GM12872 (cell line): ENCODE measurements at regions not wholly inside any gene's neighbourhood (a gene's known extent, or its start where the extent isn't known, plus 50 kb on each side); places are given as distances from the start of the nearest gene placed in this dataset.

ENCODE experiments used
- CTCF ChIP-seq: IDR thresholded peaks from 3 replicates; pipeline ENCODE4 v1.5.1; 2011; ENCODE audit warnings: low read depth, mild to moderate bottlenecking, low read length, moderate library complexity; ENCODE audit not compliant: insufficient read depth

GRCh38 chr7:106811472-106811871, 53.6 kb upstream of the PIK3CG start:
- no peak for TF ChIP-seq CTCF

- no peak for TF ChIP-seq CTCF
Observed at GRCh38 chr7:106812027-106812643, 52.9 kb upstream of the PIK3CG start.

GRCh38 chr7:106813705-106814305, 51.3 kb upstream of the PIK3CG start:
- no peak for TF ChIP-seq CTCF

- no peak for TF ChIP-seq CTCF
Observed at GRCh38 chr7:106814887-106815286, 50.2 kb upstream of the PIK3CG start.
